Esophagus (tissue), 2 donors: ENCODE measurements at regions not wholly inside any gene's neighbourhood (a gene's known extent, or its start where the extent isn't known, plus 50 kb on each side); places are given as distances from the start of the nearest gene placed in this dataset.
A peak's percentile ranks its signal among the peaks of the same experiment; 100 is the strongest.

ENCODE experiments used
- H3K27ac ChIP-seq, 2 donors: one replicate each; pipeline ENCODE4 v1.5.1; 2013; ENCODE audit warnings: low read depth in 2 of 2, mild to moderate bottlenecking in 2 of 2, inconsistent platforms in 1 of 2, low read length in 1 of 2, moderate library complexity in 1 of 2
- H3K27me3 ChIP-seq, 2 donors: one replicate each; pipeline ENCODE4 v1.6.1; 2013; ENCODE audit warnings: low read length in 2 of 2, control low read depth in 1 of 2, mild to moderate bottlenecking in 1 of 2; ENCODE audit not compliant: insufficient read depth in 2 of 2, control insufficient read depth in 1 of 2
- H3K36me3 ChIP-seq, 2 donors: one replicate each; pipeline ENCODE4 v1.6.1; 2013; ENCODE audit warnings: low read length in 1 of 2; ENCODE audit not compliant: control insufficient read depth in 2 of 2, insufficient read depth in 2 of 2
- H3K4me1 ChIP-seq, 2 donors: one replicate each; pipeline ENCODE4 v1.6.1; 2013; ENCODE audit warnings: low read length in 1 of 2; ENCODE audit not compliant: control insufficient read depth in 2 of 2, insufficient read depth in 2 of 2
- H3K4me3 ChIP-seq, 2 donors: one replicate each; pipeline ENCODE4 v1.5.1; 2013; ENCODE audit warnings: low read length in 2 of 2, mild to moderate bottlenecking in 2 of 2, low read depth in 1 of 2, moderate library complexity in 1 of 2
- H3K9me3 ChIP-seq, 2 donors: one replicate each; pipeline ENCODE4 v1.6.1; 2013; ENCODE audit warnings: mild to moderate bottlenecking in 2 of 2, low read depth in 1 of 2, low read length in 1 of 2, moderate library complexity in 1 of 2; ENCODE audit not compliant: control insufficient read depth in 2 of 2, insufficient read depth in 1 of 2
- WGBS, 2 donors: extraction: QIAGEN DNeasy Blood & Tissue Kit; methylation state at CpG; one replicate each; pipeline ENCODE4 v1.1.7; 2013; 5-methylcytosine and 5-hydroxymethylcytosine counted together
- donor health status: healthy with polysubstance abuse.
- donor health status: Bipolar disorder and iron deficiency.

DNA sequence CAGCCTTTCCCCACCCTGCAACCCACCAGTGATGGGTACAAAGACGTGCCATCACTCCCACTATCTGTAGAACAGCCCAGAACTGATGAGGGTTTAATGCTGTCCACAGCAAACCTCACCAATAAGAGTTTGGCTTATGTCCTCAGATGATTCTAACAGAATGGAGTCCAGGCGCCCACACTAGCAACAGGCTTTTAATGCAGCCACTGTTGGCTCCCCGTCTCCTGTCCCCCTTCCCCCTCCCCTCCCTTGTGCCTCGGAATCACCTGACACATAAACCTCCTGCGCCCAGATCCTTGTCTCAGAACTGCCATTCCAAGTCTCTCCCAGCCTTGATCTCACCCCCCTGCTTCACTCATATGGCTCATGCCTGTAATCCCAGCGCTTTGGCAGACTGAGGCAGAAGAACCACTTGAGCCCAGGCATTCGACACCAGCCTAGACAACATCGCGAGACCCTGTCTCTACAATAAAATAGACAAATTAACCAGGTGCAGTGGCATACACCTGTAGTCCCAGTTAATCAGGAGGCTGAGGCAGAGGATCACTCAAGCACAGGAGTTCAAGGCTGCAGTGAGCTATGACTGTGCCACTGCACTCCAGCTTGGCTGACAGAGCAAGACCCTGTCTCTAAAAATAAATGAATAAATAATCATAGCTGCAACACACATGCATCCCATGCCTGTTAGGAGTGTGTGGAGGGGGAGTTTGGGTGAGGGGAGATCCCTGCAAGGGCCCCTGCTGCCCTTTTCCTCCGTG is 85.6 kb downstream of the SNX5 start:
- Histone ChIP-seq H3K27ac (no peak overlapping the region), H3K27me3 (no peaks in the 10 kb centered on the region), H3K4me3 (no peak overlapping the region), H3K36me3 (no peaks in the 10 kb centered on the region), H3K4me1 (no peaks in the 10 kb centered on the region), H3K9me3 (no peaks in the 10 kb centered on the region)
- 79 to 80% methylated on average over 10 of the region's 10 CpGs for WGBS, 2 donors

DNA sequence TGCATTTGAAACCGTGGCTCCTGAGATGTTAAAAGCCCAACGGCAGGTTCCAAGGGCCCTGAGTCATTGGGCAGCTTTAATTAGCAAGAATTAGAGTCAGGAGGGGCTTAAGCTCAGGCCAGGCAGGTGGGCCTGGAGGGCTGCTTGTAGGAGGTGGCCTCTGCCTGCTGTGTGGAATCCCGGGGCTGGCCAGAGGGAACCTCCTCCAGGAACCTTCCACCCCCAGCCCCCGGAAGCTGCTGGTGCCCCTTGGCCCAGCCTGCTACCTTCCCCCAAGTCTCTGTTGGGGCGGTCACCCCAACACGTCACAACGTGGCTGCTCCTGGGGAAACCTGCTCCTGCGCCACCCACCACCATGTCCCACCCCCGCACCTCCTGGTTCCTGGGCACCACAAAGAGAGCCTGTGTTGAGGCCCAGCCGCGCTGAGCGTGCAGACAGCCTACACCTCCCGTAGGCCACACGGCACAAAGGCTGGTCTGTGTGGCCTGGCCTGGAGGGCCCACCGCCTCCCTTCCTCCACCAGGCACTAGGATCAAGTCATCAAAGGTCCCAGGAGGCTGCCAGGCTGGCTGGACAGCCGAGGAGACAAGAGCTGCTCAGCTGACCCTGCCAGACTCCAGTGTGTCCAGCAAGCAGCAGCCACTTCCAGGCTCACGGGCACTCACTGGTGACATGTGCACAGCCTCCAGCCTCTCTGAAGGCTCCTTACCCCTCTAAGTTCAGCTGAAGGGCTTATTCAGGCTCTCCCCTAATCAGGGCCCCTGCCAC is 86.3 kb downstream of the SNX5 start:
- 81 to 86% methylated on average over 17 of the region's 17 CpGs for WGBS, 2 donors
- Histone ChIP-seq H3K9me3 (no peaks in the 10 kb centered on the region), H3K27ac (no peak overlapping the region), H3K36me3 (no peaks in the 10 kb centered on the region), H3K27me3 (no peaks in the 10 kb centered on the region), H3K4me1 (no peaks in the 10 kb centered on the region), H3K4me3 (no peak overlapping the region)

DNA sequence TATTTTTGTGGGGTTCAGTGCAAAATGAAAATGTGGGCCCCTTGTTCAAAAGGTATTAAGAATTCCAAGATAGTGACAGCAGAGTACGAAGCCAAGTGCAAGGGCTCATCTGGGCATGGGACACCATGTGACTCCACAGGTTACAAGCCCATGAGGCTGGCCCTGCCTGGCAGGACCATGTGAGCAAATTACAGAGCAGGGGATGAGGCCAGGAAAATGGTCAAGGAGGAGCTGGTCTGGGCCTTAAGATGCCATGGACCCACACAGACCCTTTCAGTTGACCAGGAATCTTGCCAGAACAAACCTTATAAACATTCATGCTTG is 86.9 kb downstream of the SNX5 start:
- Histone ChIP-seq H3K36me3 (no peaks in the 10 kb centered on the region), H3K27me3 (no peaks in the 10 kb centered on the region), H3K9me3 (no peaks in the 10 kb centered on the region), H3K4me3 (no peak overlapping the region), H3K4me1 (no peaks in the 10 kb centered on the region), H3K27ac (no peak overlapping the region)
- WGBS, 2 donors = 92 to 100% methylated on average over 1 of the region's 1 CpG

DNA sequence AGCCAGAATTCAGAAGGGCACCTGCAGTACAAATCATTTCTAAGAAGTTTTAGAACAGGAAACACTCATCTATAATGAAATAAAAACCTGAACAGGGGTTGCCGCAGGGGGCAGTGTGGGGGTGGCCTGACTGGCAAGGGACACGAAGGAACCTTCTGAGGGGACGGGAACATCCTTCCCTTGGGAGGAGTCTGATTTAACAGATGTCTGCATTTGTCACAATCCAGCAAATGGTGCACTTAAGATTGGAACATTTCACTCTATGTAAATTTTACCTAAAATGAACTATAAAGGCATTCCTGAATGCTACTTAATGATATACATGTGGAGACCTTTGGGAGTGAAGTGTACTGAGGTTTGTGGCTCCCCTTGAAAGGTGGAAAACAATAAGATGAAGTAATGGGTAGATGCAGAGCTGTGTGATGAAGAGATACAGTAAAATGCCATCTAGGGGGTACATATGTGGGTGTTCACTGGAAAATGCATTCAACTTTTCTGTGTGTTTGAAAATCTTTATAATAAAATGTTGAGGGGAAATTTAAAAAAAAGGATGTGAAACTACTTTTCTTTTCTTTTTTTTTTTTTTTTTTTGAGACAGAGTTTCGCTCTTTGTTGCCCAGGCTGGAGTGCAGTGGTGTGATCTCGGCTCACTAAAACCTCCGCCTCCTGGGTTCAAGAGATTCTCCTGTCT is 89.5 kb downstream of the SNX5 start:
- no peaks in the 10 kb centered on the region for H3K27me3 ChIP-seq
- 72 to 77% methylated on average over 6 of the region's 6 CpGs for WGBS, 2 donors
- no peak overlapping the region for H3K4me3 ChIP-seq
- no peaks in the 10 kb centered on the region for H3K36me3 ChIP-seq
- peaks cover 2 to 4% of the 10 kb centered on the region in 2 donors for H3K4me1 ChIP-seq
- no peak overlapping the region for H3K27ac ChIP-seq
- no peaks in the 10 kb centered on the region for H3K9me3 ChIP-seq

DNA sequence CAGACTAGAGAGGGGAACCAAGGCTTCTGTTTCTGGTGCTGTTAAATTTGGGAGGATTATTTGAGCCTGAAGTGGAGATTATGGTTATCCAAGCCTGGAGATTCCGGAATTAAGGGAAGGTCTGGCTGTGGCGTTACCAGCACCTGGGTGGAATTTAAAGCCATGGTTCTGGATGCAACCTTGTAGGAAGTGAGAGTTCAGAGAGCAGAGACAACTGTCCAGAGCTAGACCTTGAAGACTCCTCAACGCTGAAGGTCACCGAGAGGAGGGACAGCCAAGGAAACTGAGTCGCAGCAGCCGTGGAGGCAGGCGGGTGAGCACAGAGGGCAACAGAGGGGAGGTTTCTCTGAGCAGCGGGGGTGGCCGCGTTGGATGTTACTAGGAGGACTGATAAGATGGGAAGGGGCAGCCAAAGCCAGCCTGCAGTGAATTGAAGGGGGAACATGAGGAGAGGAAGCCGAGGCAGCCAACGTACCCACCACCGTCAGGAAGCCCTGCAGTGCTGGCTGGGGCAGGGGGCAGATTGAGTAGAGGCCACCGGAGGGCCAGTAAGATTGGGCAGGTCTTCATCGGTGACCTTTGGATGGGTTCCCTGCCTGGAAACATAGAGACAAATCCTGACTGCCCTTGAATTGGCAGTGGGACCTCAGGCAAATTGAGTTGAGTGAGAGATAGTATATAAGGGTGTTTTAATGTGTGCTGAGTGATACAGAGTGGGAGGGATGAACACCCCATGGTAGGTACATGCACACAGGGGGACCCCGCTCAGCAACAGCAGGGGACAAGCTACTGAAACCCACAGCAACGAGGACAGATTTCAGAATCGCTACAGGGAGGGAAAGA is 90.3 kb downstream of the SNX5 start:
- H3K4me3 ChIP-seq = no peak overlapping the region
- H3K9me3 ChIP-seq = no peaks in the 10 kb centered on the region
- H3K27me3 ChIP-seq = no peaks in the 10 kb centered on the region
- no peak overlapping the region for H3K27ac ChIP-seq
- peaks cover 2 to 4% of the 10 kb centered on the region in 2 donors for H3K4me1 ChIP-seq
- H3K36me3 ChIP-seq = no peaks in the 10 kb centered on the region
- WGBS, 2 donors = 83 to 89% methylated on average over 18 of the region's 18 CpGs

DNA sequence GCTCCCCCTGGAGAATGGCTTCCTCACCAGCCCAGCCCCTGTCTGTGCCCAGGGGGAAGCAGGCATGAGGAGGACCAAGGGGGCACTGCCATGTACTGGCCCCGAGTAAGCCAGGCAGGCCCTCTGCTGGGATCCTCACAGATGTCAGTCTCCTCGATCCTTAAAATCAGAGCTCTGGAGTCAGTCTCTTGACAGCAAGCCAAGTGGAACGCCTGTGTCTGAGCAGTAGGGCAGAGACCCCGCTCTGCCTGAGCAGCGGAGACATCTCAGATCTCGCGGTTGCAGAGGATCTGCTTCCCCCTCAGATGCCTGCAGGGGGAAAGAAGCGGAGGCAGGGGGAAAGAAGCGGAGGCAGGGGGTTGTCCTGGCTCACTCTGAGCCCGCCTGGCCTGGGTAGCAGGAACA is 92.6 kb downstream of the SNX5 start:
- no peaks in the 10 kb centered on the region for H3K9me3 ChIP-seq
- H3K36me3 ChIP-seq = no peaks in the 10 kb centered on the region
- H3K4me3 ChIP-seq = no peak overlapping the region
- H3K27ac ChIP-seq = peak overlapping the region in 1 of 2 donors; percentile 56
- H3K27me3 ChIP-seq = no peaks in the 10 kb centered on the region
- peaks cover 2 to 4% of the 10 kb centered on the region in 2 donors for H3K4me1 ChIP-seq
- WGBS, 2 donors = 47 to 49% methylated on average over 10 of the region's 10 CpGs

DNA sequence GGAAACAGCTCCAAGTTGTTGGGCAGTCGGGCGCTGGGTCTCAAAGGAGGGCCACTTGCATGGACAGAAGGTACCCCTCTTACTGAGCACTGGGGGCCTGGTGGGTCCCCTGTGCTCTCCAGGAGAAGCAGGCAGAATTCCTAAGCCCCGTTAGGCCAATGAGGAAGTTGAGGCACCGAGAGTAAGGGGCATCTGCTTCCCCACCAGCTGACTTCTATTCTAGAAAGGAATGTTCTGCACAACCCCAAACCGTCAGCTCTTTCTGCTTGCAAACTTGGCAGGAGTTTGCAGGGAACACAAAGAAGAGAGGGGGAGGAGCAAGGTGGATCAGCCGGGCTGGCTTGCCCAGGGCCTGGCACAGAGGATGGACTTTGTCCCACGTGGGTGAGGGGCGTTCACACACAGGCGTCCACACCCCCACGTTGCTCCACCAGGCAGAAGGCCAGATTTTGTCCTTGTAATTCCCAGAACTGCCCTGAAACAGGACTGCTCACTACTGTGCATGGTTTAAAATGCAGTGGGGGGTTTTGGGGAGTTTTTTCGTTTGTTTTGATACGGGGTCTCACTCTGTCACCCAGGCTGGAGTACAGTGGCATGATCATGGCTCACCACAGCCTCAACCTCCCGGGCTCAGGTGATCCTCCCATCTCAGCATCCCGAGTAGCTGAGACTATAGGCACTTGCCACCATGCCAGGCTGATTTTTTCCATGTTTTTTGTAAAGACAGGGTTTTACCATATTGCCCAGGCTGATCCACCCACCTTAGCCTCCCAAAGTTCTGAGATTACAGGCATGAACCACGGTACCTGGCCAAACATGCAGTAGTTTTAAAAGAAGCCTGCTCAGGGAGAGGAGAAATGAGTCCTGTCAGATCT is 93.3 kb downstream of the SNX5 start:
- H3K9me3 ChIP-seq = no peaks in the 10 kb centered on the region
- 26 to 30% methylated on average over 15 of the region's 15 CpGs for WGBS, 2 donors
- H3K27ac ChIP-seq = peak overlapping the region; percentile 36 to 56
- H3K4me1 ChIP-seq = peaks cover 2 to 4% of the 10 kb centered on the region in 2 donors
- no peaks in the 10 kb centered on the region for H3K36me3 ChIP-seq
- no peaks in the 10 kb centered on the region for H3K27me3 ChIP-seq
- no peak overlapping the region for H3K4me3 ChIP-seq

DNA sequence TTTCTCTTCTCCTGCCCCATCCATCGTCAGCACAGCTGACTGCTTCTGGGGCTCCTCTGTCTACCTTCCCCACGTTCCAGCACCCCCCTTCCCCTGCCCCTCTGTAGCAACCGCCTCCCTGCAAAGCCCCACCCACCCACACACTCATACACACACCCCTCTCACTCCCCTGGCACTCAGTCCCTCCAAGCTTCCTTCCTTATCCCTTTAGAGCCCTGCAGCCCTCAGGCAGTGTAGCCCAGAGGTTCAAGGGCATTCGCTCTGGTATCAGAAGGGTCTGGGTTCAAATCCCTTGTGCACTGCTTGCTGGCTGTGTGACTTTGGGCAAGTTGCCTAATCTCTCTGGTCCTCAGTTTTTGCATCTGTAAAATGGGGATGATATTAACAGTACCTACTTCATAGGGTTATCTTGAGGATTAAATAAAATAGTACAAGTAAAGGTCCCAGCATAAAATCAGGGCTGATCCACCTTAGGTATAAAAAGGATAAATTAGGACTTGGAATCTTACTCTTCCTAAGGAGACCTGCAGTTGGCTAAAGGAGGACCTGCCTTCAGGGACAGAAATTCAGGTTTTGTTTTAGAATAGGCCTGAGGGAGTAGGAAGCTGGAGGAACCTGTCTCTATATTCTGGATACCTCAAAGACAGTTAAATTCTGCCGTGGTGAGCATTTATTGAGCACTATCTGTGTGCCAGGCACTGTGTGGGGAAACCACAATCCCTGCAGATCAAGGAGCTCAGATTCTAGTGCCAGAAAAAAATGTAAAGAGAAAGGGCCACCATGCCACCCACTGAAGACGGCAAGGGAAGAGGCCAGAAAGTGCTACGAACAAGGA is 94.1 kb downstream of the SNX5 start:
- Histone ChIP-seq H3K27ac (peak overlapping the region; percentile 36 to 61), H3K36me3 (no peaks in the 10 kb centered on the region), H3K4me1 (peaks cover 2 to 4% of the 10 kb centered on the region in 2 donors), H3K9me3 (no peaks in the 10 kb centered on the region), H3K4me3 (no peak overlapping the region), H3K27me3 (no peaks in the 10 kb centered on the region)
- 20% methylated on average over 7 of the region's 7 CpGs for WGBS, 2 donors
